ENCODE measurements at regions not wholly inside any gene's neighbourhood (a gene's known extent, or its start where the extent isn't known, plus 50 kb on each side); places are given as distances from the start of the nearest gene placed in this dataset.

- DNase-seq: no peak
These were observed 631.8 kb downstream of the ELAVL2 start for GRCh38 chr9:23194281-23194680.

DNA sequence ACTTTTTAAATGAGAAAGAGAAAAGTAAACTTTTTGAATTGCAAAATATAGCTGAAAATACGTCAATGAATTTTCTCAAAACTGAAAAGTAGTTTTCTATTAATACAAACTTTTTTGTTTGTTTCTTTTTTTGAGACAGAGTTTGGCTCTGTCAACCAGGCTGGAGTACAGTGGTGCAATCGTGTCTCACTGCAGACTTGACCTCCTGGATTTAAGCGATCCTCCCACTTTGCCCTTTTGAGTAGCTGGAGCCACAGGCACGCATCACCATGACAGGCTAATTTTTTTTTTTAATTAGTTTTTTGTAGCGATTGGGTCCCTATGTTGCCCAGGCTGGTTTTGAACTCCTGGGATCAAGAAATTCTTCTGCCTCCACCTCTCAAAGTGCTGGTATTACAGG lies 610.4 kb downstream of the ELAVL2 start:
- no peak for DNase-seq

DNA sequence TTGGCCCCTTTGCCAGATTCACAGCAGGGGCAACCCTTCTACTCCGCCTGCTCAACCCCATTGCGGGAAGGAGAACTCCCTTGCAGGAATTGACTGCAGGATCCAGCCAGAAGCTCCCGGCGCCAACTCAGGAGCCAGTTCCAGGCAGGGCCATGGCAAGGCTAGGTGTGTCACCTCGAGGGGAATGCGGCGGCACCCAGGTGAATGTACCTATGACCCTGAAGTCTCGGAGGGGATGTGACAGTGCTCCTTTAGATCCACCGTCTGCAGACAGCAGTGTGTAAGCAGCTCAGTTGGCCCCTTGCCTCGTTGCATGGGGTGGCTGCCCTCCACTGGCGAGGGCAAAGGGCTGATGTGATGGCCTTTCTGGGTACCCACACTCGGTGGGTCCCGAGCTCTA lies 606.6 kb downstream of the ELAVL2 start:
- DNase-seq: no peak

GRCh38 chr9:23220171-23220570 lies 605.9 kb downstream of the ELAVL2 start:
- DNase-seq: no peak

- DNase-seq: no peak
These were observed 605.1 kb downstream of the ELAVL2 start for GRCh38 chr9:23220957-23221356.

DNA sequence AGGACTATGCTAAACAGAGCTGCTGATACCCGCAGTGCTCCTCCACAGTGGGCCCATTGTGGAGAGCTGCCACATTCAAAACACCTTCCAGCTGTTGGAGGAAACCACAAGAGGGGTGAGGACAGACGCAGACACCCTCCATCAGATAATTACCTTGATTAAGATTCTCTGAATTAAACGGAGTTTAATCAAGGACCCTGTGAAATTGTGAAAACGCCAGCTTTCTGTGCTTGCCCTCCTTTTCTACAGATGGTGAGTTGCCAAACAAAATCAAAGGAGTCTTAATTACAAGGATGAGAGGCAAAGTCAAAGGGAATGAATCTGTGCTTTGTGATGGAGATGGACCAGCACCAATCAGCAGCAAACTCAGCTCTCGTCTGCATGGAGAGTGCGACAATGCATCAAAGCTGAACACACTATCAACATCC lies 596.1 kb downstream of the ELAVL2 start:
- DNase-seq: no peak

DNA sequence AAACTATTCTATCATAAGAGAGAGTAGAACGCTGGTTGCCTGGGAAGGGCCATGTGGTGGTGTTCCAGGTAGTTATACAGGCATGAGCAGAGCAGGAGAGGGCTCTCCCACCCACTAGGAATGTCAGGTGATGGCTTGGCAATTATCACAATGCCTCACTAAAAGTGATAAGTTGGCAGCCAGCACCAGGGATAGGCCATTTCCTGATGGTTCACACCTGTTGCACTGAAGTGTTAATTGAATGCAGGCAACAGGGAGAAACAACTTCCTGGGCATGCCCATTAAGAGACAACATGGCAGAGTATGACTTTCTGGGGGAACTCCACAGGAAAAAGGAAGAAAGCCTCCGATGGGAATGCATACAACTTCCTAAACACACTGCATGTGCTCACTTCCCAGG lies 593.2 kb downstream of the ELAVL2 start:
- DNase-seq: no peak

DNA sequence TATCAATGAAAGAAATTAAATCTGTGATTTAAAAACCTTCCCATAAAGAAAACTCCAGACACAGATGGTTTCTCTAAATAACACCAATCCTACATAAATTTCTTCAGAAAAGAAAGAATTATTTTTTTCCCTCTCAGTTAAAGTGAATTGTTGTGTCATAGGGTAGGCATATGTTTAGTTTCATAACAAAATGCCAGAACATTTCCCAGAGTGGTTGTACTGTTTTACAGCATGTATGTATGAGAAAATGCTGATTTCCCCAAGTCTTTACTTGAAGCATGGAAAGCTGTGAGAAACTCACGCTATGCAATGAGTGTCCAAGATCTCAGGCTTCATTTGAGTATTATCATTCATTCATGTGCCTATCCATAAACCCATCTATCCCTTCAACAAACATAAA lies 582.5 kb downstream of the ELAVL2 start:
- DNase-seq: no peak

DNA sequence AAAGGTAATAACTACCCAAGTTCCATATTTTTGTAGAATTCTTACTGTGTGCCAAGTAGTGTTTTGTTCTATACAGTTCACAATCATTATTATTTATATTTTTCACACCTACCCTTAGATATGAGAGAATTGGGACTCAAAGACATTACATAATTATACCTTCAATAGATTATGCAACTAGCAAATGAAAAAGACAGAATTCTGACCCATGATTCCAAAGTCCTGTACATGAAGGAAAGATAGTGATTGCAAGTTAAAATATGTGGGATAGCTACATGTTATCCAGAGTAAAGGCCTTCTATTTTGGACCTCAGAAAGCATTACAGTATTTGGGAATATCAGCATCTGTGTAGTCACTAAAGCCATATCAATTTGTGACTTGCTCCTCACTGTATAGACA lies 581.0 kb downstream of the ELAVL2 start:
- no peak for DNase-seq

DNA sequence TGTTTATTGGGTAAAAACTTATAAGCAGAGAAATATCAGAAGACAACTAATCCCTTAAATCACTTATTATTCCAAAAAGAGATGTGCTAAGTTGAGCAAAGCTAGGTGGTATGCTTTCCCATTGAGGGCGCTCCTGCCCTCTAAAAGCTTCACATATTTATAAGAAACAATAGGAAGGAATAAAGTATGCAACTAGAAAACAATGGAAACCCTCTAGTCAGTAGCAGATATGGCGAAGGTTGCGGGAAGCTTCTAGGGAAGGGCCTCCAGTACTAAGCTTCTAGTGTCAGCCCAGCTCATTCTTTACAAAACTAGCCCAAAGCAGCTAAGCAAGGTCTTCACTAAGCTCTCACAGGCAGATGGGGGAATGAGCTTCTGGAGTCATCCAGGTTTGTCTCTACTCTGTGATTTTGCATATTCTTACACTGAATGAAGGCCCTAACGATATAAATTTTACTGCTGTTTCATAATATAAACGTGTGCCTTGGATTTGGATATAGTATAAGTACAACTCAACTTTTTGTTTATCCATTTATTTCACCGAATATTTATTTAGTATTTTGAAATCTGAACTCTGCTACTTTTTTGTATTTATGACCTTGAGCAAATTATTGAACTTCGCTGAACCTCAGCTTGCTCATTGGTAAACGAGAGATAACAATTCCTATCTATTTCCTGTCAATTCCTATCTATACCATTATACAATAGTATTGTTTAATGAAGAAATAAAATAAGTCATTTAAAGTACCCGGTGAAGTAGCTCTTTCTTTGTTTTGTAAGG lies 571.4 kb downstream of the ELAVL2 start:
- DNase-seq: no peak

DNA sequence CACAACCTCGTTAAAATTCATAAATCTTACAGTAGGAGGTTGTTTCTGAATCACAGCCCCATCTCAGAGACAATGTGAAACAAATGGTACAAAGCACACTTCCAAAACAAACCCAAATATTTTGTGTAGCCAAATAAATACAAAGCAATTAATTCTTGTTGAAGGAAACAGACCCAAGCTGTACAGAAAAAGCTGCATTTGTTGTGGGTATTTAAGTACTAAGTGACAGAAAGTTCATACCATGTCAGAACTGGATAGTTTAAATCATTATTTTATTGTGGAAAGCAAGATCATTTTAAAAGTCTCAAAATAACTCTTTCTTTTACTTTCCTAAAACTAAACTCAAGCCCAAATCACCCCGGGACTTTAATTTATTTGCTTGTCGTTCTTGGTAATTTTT lies 570.7 kb downstream of the ELAVL2 start:
- no peak for DNase-seq

GRCh38 chr9:23258569-23258968 lies 567.5 kb downstream of the ELAVL2 start:
- DNase-seq: no peak

DNA sequence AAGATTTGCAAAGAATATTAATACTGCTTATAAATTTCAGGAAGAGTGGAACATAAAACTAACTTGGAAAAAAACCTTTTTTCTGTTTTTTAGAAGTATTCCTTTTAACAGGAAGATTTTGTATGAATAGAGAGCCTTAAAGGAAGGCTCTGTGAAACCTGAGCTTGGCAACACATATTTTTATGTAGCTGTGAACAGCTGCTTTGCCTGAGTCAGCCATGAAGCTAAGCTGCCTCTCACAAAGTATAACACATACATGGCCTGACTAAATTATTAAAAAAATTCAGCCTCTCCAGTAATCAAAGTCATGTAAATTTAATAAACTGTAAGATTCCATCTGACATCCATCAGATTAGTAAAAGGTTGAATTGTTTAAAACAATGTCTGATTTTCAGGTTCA lies 547.5 kb downstream of the ELAVL2 start:
- DNase-seq: no peak

DNA sequence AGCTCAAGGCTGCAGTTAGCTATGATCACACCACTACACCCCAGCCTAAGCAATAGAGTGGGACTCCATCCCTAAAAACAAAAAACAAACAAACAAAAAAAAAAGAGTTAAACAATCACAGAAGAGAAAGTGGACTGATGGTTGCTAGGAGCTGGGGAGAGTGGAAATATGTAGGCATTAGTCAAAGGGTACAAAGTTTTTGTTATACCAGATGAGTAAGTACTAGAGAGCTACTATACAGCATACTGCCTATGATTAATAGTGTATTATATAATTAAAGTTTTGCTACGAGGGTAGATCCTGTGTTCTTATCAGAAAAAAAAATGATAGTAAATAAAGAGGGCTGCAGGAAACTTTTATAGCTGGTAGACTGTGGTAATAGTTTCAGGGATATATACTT lies 538.6 kb downstream of the ELAVL2 start:
- DNase-seq: no peak

GRCh38 chr9:23288545-23288944 lies 537.5 kb downstream of the ELAVL2 start:
- no peak for DNase-seq

GRCh38 chr9:23290973-23291372 lies 535.1 kb downstream of the ELAVL2 start:
- DNase-seq: no peak

DNA sequence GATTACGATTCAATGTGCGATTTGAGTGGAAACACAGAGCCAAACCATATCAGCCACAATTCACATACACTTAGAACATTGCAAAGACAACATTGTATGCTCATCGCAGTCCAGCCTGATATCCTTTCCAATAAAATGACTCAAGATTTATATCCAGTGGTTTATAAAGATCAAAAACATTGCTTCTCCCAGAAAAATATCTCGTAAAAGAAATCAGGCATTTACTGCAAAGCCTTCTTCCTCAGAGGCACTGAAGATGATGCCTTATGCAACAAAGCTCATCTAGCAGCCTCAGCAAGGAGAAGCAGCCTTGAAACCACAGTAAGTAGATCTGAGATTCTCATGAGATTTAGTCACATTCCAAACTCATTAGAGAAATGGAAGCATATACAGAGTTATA lies 523.8 kb downstream of the ELAVL2 start:
- DNase-seq: no peak

DNA sequence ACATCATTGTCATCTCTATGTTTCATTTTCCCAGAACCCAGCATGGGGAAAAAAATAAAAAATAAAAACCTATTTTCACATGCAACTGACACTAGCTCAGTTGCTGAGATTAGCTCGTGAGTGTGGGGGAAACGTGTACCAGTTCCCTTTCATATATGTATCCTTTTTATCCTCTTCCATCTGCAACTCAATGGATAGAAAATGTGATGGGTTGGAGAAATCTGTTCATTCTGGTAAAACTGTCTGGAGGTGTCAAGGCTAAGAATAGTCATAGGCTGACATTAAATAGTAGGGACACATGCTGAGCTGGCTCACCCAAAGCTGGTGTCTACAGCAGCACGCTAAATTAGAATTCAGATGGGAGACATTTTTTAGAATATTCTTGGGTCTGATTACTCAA lies 519.3 kb downstream of the ELAVL2 start:
- DNase-seq: no peak

DNA sequence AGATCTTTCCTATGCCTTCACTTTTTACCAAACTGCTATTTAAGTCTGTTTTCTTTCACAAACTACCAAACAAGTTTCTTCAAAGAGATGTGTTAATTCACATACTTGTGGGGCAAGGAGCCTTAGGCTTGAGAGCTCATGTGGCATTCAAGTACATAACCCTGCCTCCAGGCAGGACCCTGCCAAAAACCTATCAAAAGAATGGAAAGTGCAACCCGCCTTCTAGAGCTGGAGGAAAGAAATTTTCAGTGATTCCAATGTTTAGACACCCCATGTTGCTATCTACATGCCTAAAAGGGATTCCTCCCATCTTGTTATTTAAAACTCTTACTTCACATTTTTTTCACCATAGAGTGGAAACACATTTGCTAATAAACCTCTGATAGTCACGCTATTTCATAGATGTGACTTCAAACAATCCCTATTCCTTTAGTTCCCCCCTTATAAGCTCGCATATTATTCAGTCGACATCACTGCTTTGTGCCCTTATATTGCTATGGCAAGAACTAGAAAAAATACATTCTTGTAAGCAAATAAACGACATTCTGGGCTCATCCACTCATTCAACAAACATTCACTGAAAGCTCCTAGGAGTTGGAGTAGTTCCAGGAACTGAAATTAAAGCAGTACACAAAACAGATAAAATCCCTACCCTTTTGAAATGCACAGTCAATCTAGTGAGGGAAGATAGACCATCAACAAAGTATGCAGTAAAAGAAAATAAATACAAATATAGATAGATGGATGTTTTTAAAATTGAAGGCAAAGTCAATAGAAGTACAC lies 518.1 kb downstream of the ELAVL2 start:
- DNase-seq: no peak

DNA sequence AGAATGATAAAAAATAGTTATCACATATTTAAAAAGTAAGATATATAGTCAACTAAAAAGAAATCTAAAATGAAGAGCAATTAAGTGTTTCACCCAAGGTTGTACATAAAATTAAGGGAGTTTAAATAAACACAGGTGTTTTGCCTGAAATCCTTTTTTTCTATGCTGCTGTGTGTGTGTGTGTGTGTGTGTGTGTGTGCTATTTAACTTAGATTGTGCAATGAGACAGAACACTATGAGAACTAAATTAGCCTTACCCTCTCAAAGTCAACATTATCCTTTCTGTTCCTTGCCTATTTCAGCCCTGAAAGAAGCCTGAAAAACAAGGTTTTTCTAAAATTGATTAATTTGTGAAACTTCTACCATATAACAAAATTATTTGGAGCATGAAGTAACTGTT lies 516.2 kb downstream of the ELAVL2 start:
- no peak for DNase-seq

GRCh38 chr9:23314247-23314646 lies 511.8 kb downstream of the ELAVL2 start:
- no peak for DNase-seq

DNA sequence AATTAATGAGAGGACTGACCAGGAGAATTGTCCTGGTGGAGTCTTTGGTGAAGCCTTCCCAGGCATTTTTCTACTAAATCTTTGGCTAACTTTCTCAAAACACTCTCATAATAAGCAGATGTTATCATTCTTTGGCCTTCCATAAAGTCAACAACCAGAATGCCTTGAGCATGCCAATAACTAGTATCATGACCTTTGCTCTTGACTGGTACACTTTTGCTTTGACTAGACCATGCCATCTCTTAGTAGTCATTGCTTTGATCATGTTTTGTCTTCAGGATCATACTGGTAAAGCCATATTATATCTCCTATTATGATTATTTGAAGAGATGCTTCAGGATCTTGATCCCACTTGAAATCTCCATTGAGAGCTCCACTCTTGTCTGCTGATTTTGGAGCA lies 506.9 kb downstream of the ELAVL2 start:
- no peak for DNase-seq

- no peak for DNase-seq
These were observed 505.0 kb downstream of the ELAVL2 start for GRCh38 chr9:23321049-23321448.

DNA sequence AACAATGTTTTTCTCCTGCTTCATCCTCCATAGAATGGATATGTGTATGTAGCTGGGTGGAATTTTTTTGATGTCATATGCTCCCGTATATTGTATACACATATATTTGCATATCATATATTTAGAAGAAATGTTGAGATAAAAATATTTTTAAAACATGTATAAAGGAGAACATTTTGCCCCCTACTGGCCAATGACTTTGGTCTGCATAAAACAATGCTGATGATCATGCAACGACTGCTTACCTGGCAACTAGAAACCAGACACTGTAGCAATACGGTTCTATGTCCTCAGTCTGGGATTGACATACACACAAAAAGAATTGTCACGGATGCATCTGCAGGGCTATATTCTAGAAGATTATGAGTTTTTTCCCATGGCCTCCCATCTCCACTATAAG lies 503.6 kb downstream of the ELAVL2 start:
- DNase-seq: no peak

DNA sequence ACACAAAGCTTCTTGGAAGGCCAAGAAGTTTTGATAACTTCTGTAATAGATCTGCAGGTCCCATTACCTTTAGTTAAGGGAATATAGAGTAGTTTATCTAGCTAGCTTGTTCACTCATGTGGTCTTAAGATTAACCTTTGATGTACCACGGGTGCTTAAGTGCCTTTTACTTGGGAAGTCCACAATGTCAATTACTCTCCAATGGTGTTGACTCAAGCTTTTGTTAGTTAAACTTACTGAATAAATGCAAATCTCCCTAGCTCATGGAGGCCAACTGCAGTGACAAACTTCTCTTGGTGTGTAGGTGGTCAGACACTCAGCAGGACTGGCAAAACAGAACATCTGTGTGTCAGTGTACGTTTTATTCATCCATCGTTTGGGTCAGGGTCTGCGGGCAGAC lies 501.5 kb downstream of the ELAVL2 start:
- DNase-seq: no peak
